ENCODE measurements at regions not wholly inside any gene's neighbourhood (a gene's known extent, or its start where the extent isn't known, plus 50 kb on each side); places are given as distances from the start of the nearest gene placed in this dataset.
"Not testable (repeated sequence)": the region's sequence is repeated elsewhere in the genome, so short reads cannot be mapped to it uniquely, and the experiment has no call there.

DNA sequence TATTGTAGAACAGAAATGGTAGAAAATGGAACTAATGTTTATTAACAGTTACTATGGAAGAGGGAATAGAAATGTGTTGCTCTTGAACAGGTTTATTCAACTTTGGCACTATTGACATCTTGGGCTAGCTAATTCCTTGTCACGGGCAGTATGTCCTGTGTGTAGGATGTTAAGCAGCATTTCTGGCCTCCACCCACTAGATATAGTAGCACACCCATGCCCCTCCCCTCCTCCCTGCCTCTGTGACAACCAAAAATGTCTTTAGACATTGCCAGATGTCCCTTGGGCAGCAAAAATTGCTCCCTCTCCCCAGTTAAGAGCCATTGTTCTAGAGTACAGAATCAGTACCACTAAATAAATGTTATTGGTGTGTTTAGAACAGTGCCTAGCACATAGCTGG is 91.4 kb upstream of the TPTE start:
- ChIA-PET POLR2A (ENCODE audit: partially characterized antibody) (no interaction called here), CTCF (ENCODE audit: partially characterized antibody) (no interaction called here)
- H2BK5ac ChIP-seq (ENCODE audit: low read depth, low read length): no peak overlapping the region

DNA sequence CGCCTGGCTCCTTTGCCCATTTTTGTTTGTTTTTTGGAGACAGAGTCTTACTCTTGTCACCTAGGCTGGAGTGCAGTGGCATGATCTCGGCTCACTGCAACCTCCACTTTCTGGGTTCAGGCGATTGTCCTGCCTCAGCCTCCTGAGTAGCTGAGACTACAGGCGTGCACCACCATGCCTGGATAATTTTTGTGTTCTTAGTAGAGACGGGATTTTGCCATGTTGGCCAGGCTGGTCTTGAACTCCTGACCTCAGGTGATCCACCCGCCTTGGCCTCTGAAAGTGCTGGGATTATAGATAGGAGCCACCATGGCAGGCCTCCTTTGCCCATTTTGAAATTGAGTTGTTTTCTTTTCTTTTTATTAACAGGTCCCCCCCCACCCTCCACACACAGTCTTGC is 89.4 kb upstream of the TPTE start:
- H4K5ac ChIP-seq (ENCODE audit: insufficient read length, low read depth, low read length); H4K91ac ChIP-seq (replicated peaks; ENCODE audit: insufficient read length, low read length); FAIRE-seq; H3K4me1 ChIP-seq (replicated peaks in 1 of 4; ENCODE audit: control insufficient read depth in 3 of 4, insufficient read depth in 4 of 4, low read length in 3 of 4); H2BK5ac ChIP-seq (ENCODE audit: low read depth, low read length); H2BK120ac ChIP-seq (replicated peaks; ENCODE audit: low read depth, low read length); H3K18ac ChIP-seq (ENCODE audit: extremely low read depth, low read length); H3K14ac ChIP-seq (ENCODE audit: insufficient read length); H3K79me1 ChIP-seq (ENCODE audit: low read depth, low read length); H3K36me3 ChIP-seq (ENCODE audit: control insufficient read depth in 2 of 4, insufficient read depth in 4 of 4, low read length in 3 of 4); H3K4me2 ChIP-seq (ENCODE audit: insufficient read depth in 1 of 2, low read depth in 2 of 2, low read length in 2 of 2); H2BK20ac ChIP-seq (ENCODE audit: low read length); H2BK12ac ChIP-seq (ENCODE audit: low read depth, low read length); H3K79me2 ChIP-seq (ENCODE audit: control insufficient read depth in 1 of 2, insufficient read depth in 2 of 2, low read length in 2 of 2); CTCF ChIA-PET (ENCODE audit: partially characterized antibody); POLR2A ChIA-PET (ENCODE audit: partially characterized antibody); H3K27ac ChIP-seq (ENCODE audit: low read depth, low read length); H4K20me1 ChIP-seq (replicated peaks in 1 of 2; ENCODE audit: control insufficient read depth in 1 of 2, insufficient read depth in 2 of 2, low read length in 2 of 2); H3K9ac ChIP-seq (replicated peaks in 1 of 4; ENCODE audit: extremely low read depth in 1 of 4, low read depth in 3 of 4, low read length in 3 of 4); H3K56ac ChIP-seq (replicated peaks; ENCODE audit: insufficient read length, low read depth, low read length); H4K8ac ChIP-seq (ENCODE audit: extremely low read depth, insufficient read depth, low read length); H3K4ac ChIP-seq (replicated peaks; ENCODE audit: insufficient read length, low read depth, low read length); DNase-seq (ENCODE audit: low read depth in 1 of 2, low spot score in 2 of 2); H2BK15ac ChIP-seq (ENCODE audit: low read length); H2AFZ ChIP-seq (ENCODE audit: low read length); H2AK5ac ChIP-seq (ENCODE audit: low read depth, low read length); H3K23ac ChIP-seq (ENCODE audit: insufficient read length); H3K27me3 ChIP-seq (replicated peaks in 1 of 4; ENCODE audit: control insufficient read depth in 3 of 4, extremely low read depth in 1 of 4, insufficient read depth in 3 of 4, low read length in 3 of 4); H3K23me2 ChIP-seq (ENCODE audit: low read depth, low read length): not testable (repeated sequence)
- Histone ChIP-seq H3K4me3 (ENCODE audit: extremely low read depth in 1 of 4, insufficient read depth in 2 of 4, low read depth in 3 of 4, low read length in 4 of 4) (0 out of 8 replicates have a peak overlapping the region, but pooled peaks of 1 of the 4 experiments have one; percentile 2), H3K9me3 (ENCODE audit: insufficient read depth in 2 of 2, low read depth in 1 of 2, low read length in 1 of 2) (peaks cover 57 to 71% of the 10 kb centered on the region in 2 experiments)
- WGBS, 2 experiments (ENCODE audit: extremely low coverage in 1 of 2, insufficient coverage in 1 of 2, insufficient read length in 1 of 2, insufficient replicate concordance in 2 of 2, low coverage in 1 of 2, low lambda C conversion rate in 2 of 2, missing lambda C conversion rate in 1 of 2): 73% methylated on average over 6 of the region's 6 CpGs; no CpG with 5 or more reads in 1 of the 2 experiments

More for the DNA sequence above, 91.4 kb upstream of the TPTE start:
- H3K23ac ChIP-seq (ENCODE audit: insufficient read length): no peak overlapping the region
- no peaks in the 10 kb centered on the region for H4K20me1 ChIP-seq (replicated peaks in 1 of 2; ENCODE audit: control insufficient read depth in 1 of 2, insufficient read depth in 2 of 2, low read length in 2 of 2)
- no peak overlapping the region for H3K4me3 ChIP-seq (ENCODE audit: extremely low read depth in 1 of 4, insufficient read depth in 2 of 4, low read depth in 3 of 4, low read length in 4 of 4)
- no peak for TF ChIP-seq SUZ12 (IDR thresholded peaks at IDR 0.05; ENCODE audit: low read length)
- no peak for TF ChIP-seq TAF1 (IDR thresholded peaks at IDR 0.05; ENCODE audit: low read depth, low read length)
- TF ChIP-seq FOSL1 (IDR thresholded peaks at IDR 0.05; ENCODE audit: insufficient read depth, low read depth, low read length): no peak
- no peak for TF ChIP-seq CHD2 (IDR thresholded peaks at IDR 0.05; ENCODE audit: low read length)
- H3K79me2 ChIP-seq (ENCODE audit: control insufficient read depth in 1 of 2, insufficient read depth in 2 of 2, low read length in 2 of 2): peaks cover 0 to 3% of the 10 kb centered on the region in 2 experiments; a peak in 1 of 4 replicates
- no peak overlapping the region for H2AK5ac ChIP-seq (ENCODE audit: low read depth, low read length)
- H3K18ac ChIP-seq (ENCODE audit: extremely low read depth, low read length): no peak overlapping the region
- peaks cover 7% of the 10 kb centered on the region; the same call in 1 of the 2 replicates for H3K23me2 ChIP-seq (ENCODE audit: low read depth, low read length)
- H2AFZ ChIP-seq (ENCODE audit: low read length): no peak overlapping the region
- no peak for DNase-seq (ENCODE audit: low read depth in 1 of 2, low spot score in 2 of 2)
- H4K91ac ChIP-seq (replicated peaks; ENCODE audit: insufficient read length, low read length): no peak overlapping the region
- no peak overlapping the region for H3K56ac ChIP-seq (replicated peaks; ENCODE audit: insufficient read length, low read depth, low read length)
- H3K79me1 ChIP-seq (ENCODE audit: low read depth, low read length): no peaks in the 10 kb centered on the region
- H2BK20ac ChIP-seq (ENCODE audit: low read length): no peak overlapping the region
- H3K4me1 ChIP-seq (replicated peaks in 1 of 4; ENCODE audit: control insufficient read depth in 3 of 4, insufficient read depth in 4 of 4, low read length in 3 of 4): no peaks in the 10 kb centered on the region
- H4K8ac ChIP-seq (ENCODE audit: extremely low read depth, insufficient read depth, low read length): no peak overlapping the region
- no peaks in the 10 kb centered on the region; a peak in 1 of 7 replicates for H3K27me3 ChIP-seq (replicated peaks in 1 of 4; ENCODE audit: control insufficient read depth in 3 of 4, extremely low read depth in 1 of 4, insufficient read depth in 3 of 4, low read length in 3 of 4)
- H2BK120ac ChIP-seq (replicated peaks; ENCODE audit: low read depth, low read length): no peak overlapping the region
- no peak overlapping the region for H3K9ac ChIP-seq (replicated peaks in 1 of 4; ENCODE audit: extremely low read depth in 1 of 4, low read depth in 3 of 4, low read length in 3 of 4)
- H3K14ac ChIP-seq (ENCODE audit: insufficient read length): no peak overlapping the region
- no peak overlapping the region for H4K5ac ChIP-seq (ENCODE audit: insufficient read length, low read depth, low read length)
- WGBS, 2 experiments (ENCODE audit: extremely low coverage in 1 of 2, insufficient coverage in 1 of 2, insufficient read length in 1 of 2, insufficient replicate concordance in 2 of 2, low coverage in 1 of 2, low lambda C conversion rate in 2 of 2, missing lambda C conversion rate in 1 of 2): 76% methylated on average over 1 of the region's 1 CpG; no CpG with 5 or more reads in 1 of the 2 experiments
- FAIRE-seq: no peak
- H3K9me3 ChIP-seq (ENCODE audit: insufficient read depth in 2 of 2, low read depth in 1 of 2, low read length in 1 of 2): peaks cover 70 to 72% of the 10 kb centered on the region in 2 experiments
- peaks cover 0 to 8% (median 0%) of the 10 kb centered on the region in 4 experiments; a peak in 1 of 8 replicates for H3K36me3 ChIP-seq (ENCODE audit: control insufficient read depth in 2 of 4, insufficient read depth in 4 of 4, low read length in 3 of 4)
- no peak overlapping the region for H3K4me2 ChIP-seq (ENCODE audit: insufficient read depth in 1 of 2, low read depth in 2 of 2, low read length in 2 of 2)
- no peak overlapping the region for H3K27ac ChIP-seq (ENCODE audit: low read depth, low read length)
- H3K4ac ChIP-seq (replicated peaks; ENCODE audit: insufficient read length, low read depth, low read length): no peak overlapping the region
- H2BK12ac ChIP-seq (ENCODE audit: low read depth, low read length): no peak overlapping the region
- H2BK15ac ChIP-seq (ENCODE audit: low read length): no peak overlapping the region

Measured in H1 (cell line).